Neuronal stem cell (in vitro differentiated cells): ENCODE measurements at regions not wholly inside any gene's neighbourhood (a gene's known extent, or its start where the extent isn't known, plus 50 kb on each side); places are given as distances from the start of the nearest gene placed in this dataset.

Experiments used
- DNase-seq: peaks from one replicate; pipeline ENCODE4 v3.0.0-alpha.2; 2013; ENCODE audit warnings: low spot score
- H2AFZ ChIP-seq: one replicate; pipeline ENCODE4 v1.6.1; 2013; ENCODE audit warnings: mild to moderate bottlenecking, low read length, inconsistent platforms
- H2AK5ac ChIP-seq: 2 replicates; pipeline ENCODE4 v1.6.1; 2013; ENCODE audit warnings: low read depth, mild to moderate bottlenecking, inconsistent platforms, low read length, moderate library complexity, mixed read lengths
- H2BK120ac ChIP-seq: 2 replicates; pipeline ENCODE4 v1.6.1; 2013; ENCODE audit warnings: low read depth, mild to moderate bottlenecking, inconsistent platforms, low read length, moderate library complexity, mixed read lengths
- H2BK12ac ChIP-seq: one replicate; pipeline ENCODE4 v1.6.1; 2013; ENCODE audit warnings: low read length, inconsistent platforms
- H2BK15ac ChIP-seq: 2 replicates; pipeline ENCODE4 v1.6.1; 2013; ENCODE audit warnings: mild to moderate bottlenecking, low read length, inconsistent platforms, mixed read lengths
- H2BK5ac ChIP-seq: one replicate; pipeline ENCODE4 v1.6.1; 2013; ENCODE audit warnings: inconsistent platforms, mild to moderate bottlenecking, low read length, moderate library complexity
- H3K14ac ChIP-seq: one replicate; pipeline ENCODE4 v1.6.1; 2013; ENCODE audit warnings: low read length, inconsistent platforms
- H3K18ac ChIP-seq: 2 replicates; pipeline ENCODE4 v1.6.1; 2013; ENCODE audit warnings: low read length, inconsistent platforms
- H3K23ac ChIP-seq: 2 replicates; pipeline ENCODE4 v1.6.1; 2013; ENCODE audit warnings: low read depth, mild to moderate bottlenecking, mixed read lengths, low read length, inconsistent platforms; ENCODE audit not compliant: poor library complexity
- H3K27ac ChIP-seq: replicated peaks from 3 replicates; pipeline ENCODE4 v1.5.1; 2013; ENCODE audit warnings: low read length, inconsistent platforms
- H3K27me3 ChIP-seq, 3 experiments: 2 replicates each; pipeline ENCODE4 v1.6.1; 2013; ENCODE audit warnings: low read length in 3 of 3, mild to moderate bottlenecking in 2 of 3, inconsistent platforms in 1 of 3, low read depth in 1 of 3, mixed read lengths in 1 of 3, moderate library complexity in 1 of 3; ENCODE audit not compliant: control insufficient read depth in 3 of 3, insufficient read depth in 3 of 3
- H3K36me3 ChIP-seq, 2 donors: replicated peaks in 1 of 2; 2 replicates each; pipeline ENCODE4 v1.6.1; 2013; ENCODE audit warnings: low read length in 2 of 2; ENCODE audit not compliant: control insufficient read depth in 2 of 2, insufficient read depth in 2 of 2
- H3K4ac ChIP-seq: 2 replicates; pipeline ENCODE4 v1.6.1; 2013; ENCODE audit warnings: inconsistent platforms, mild to moderate bottlenecking, low read length, moderate library complexity
- H3K4me1 ChIP-seq, 2 donors: 1 replicate in 1 of 2; 2 replicates in 1 of 2; pipeline ENCODE4 v1.6.1; 2013; ENCODE audit warnings: low read length in 2 of 2, low read depth in 1 of 2; ENCODE audit not compliant: control insufficient read depth in 2 of 2, insufficient read depth in 1 of 2
- H3K4me2 ChIP-seq: one replicate; pipeline ENCODE4 v1.6.1; 2013; ENCODE audit warnings: mild to moderate bottlenecking, low read length, inconsistent platforms; ENCODE audit not compliant: insufficient read depth, poor library complexity, severe bottlenecking
- H3K4me3 ChIP-seq, 2 donors: 2 replicates each; pipeline ENCODE4 v1.5.1; 2013; ENCODE audit warnings: low read length in 2 of 2, mild to moderate bottlenecking in 2 of 2, inconsistent platforms in 1 of 2, moderate library complexity in 1 of 2
- H3K79me1 ChIP-seq: one replicate; pipeline ENCODE4 v1.6.1; 2013; ENCODE audit warnings: low read depth, mild to moderate bottlenecking, inconsistent platforms, low read length, moderate library complexity
- H3K9ac ChIP-seq: one replicate; pipeline ENCODE4 v1.6.1; 2013; ENCODE audit warnings: mild to moderate bottlenecking, low read depth, low read length, inconsistent platforms; ENCODE audit not compliant: poor library complexity
- H3K9me3 ChIP-seq, 2 donors: replicated peaks in 1 of 2; 2 replicates each; pipeline versions ENCODE3 to v1.6.1; 2013; ENCODE audit warnings: low read length in 2 of 2, mild to moderate bottlenecking in 2 of 2, inconsistent platforms in 1 of 2, low read depth in 1 of 2, mixed read lengths in 1 of 2, moderate library complexity in 1 of 2; ENCODE audit not compliant: control insufficient read depth in 2 of 2, insufficient read depth in 1 of 2
- H4K8ac ChIP-seq: one replicate; pipeline ENCODE4 v1.6.1; 2013; ENCODE audit warnings: low read depth, mild to moderate bottlenecking, inconsistent platforms, low read length, moderate library complexity
- H4K91ac ChIP-seq: one replicate; pipeline ENCODE4 v1.6.1; 2013; ENCODE audit warnings: low read length, low read depth, mild to moderate bottlenecking, inconsistent platforms; ENCODE audit not compliant: poor library complexity
- WGBS, 2 donors: extraction: QIAGEN DNeasy Blood & Tissue Kit; methylation state at CpG; one replicate each; pipeline ENCODE4 v1.1.7; 2013; ENCODE audit warnings: missing lambda C conversion rate in 2 of 2, mixed read lengths in 1 of 2; ENCODE audit not compliant: insufficient read length in 2 of 2, insufficient replicate concordance in 1 of 2; ENCODE audit errors: extremely low coverage in 2 of 2; 5-methylcytosine and 5-hydroxymethylcytosine counted together

DNA sequence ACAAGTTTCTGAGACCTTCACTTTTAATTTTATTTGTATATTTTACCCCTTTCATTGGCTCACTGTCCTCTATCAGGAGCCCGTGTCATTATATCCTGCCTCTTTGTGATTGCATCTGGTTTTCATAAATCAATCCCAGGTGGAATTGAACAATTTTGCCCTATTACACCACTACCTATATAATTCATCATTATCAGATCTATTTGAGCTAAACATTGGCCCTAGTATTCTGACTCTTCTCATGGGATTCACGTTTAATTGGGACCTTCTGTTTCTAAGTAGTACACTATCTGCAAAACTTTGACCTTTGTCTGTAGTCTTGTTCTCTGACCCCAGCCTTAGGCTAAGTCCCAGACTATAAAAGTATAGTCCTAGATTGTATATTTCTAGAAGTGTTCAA lies 114.1 kb downstream of the FAT4 start:
- Histone ChIP-seq H2BK5ac (no peak overlapping the region), H3K14ac (no peak overlapping the region), H3K9ac (no peak overlapping the region), H3K27me3 (no peaks in the 10 kb centered on the region), H3K4ac (no peak overlapping the region), H2AK5ac (no peak overlapping the region), H3K36me3 (no peaks in the 10 kb centered on the region), H2BK12ac (no peak overlapping the region), H3K18ac (no peak overlapping the region), H2AFZ (no peak overlapping the region), H4K91ac (no peak overlapping the region), H3K27ac (no peak overlapping the region), H4K8ac (no peak overlapping the region), H3K4me2 (no peak overlapping the region), H3K4me3 (no peak overlapping the region), H2BK15ac (no peak overlapping the region), H3K9me3 (no peaks in the 10 kb centered on the region), H3K4me1 (no peaks in the 10 kb centered on the region), H3K79me1 (no peaks in the 10 kb centered on the region), H3K23ac (no peak overlapping the region), H2BK120ac (no peak overlapping the region)
- WGBS, 2 donors = no CpG with 5 or more reads among the region's 2 CpGs
- DNase-seq = no peak

DNA sequence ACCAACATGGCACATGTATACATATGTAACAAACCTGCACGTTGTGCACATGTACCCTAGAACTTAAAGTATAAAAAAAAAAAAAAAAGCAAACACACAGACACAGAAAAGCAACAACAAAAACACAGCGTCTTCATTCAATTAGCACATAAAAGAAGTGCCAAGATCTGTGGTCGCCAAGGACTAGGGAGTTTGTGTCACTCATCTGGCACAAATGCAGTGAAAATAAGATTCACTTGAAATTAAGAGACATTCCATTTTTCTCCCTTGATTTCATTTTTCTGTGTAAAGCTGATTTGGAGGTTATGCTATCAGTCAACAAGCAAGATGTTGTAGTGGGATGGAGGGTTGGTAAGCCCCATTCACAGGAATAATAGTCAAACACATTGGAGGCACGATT lies 115.3 kb downstream of the FAT4 start:
- no peaks in the 10 kb centered on the region for H3K79me1 ChIP-seq
- H4K91ac ChIP-seq = no peak overlapping the region
- no peak overlapping the region for H3K18ac ChIP-seq
- no peak overlapping the region for H2AK5ac ChIP-seq
- no peak overlapping the region for H3K9ac ChIP-seq
- DNase-seq = no peak
- H3K4me1 ChIP-seq = no peaks in the 10 kb centered on the region
- H2BK120ac ChIP-seq = no peak overlapping the region
- H2BK15ac ChIP-seq = no peak overlapping the region
- H3K27me3 ChIP-seq = no peaks in the 10 kb centered on the region
- H3K4me3 ChIP-seq = no peak overlapping the region
- no peaks in the 10 kb centered on the region for H3K9me3 ChIP-seq
- H3K36me3 ChIP-seq = peaks cover 0 to 4% of the 10 kb centered on the region in 2 donors
- H4K8ac ChIP-seq = no peak overlapping the region
- H3K4me2 ChIP-seq = no peak overlapping the region
- H3K27ac ChIP-seq = no peak overlapping the region
- no peak overlapping the region for H3K23ac ChIP-seq
- no peak overlapping the region for H2AFZ ChIP-seq
- H2BK12ac ChIP-seq = no peak overlapping the region
- no peak overlapping the region for H3K14ac ChIP-seq
- no peak overlapping the region for H3K4ac ChIP-seq
- no peak overlapping the region for H2BK5ac ChIP-seq
- WGBS, 2 donors = no CpG with 5 or more reads among the region's 4 CpGs

DNA sequence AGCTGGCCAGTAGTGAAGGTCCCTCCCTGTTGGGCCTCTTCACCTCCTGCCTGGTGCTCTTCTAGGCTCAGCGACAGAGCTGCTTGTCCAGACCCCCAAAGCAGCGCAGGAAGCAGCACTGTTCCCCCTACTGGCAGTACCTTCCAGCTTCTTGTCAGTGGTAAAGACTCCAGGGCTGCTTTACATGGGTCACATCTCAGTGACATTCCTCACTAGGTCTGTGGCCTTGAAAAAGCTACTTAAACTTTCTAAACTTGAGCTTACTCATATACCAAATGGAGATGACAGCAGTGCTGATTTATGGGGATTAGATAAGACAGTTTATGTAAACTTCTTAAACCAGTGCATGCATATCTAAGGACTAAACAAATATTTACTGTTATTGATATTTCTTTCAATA lies 117.3 kb downstream of the FAT4 start:
- Histone ChIP-seq H3K14ac (no peak overlapping the region), H2AFZ (no peak overlapping the region), H2BK15ac (no peak overlapping the region), H3K27ac (no peak overlapping the region), H2AK5ac (no peak overlapping the region), H3K4ac (no peak overlapping the region), H3K23ac (no peak overlapping the region), H3K4me3 (no peak overlapping the region), H3K36me3 (peaks cover 0 to 4% of the 10 kb centered on the region in 2 donors), H3K9ac (no peak overlapping the region), H2BK12ac (no peak overlapping the region), H3K18ac (no peak overlapping the region), H3K79me1 (no peaks in the 10 kb centered on the region), H2BK120ac (no peak overlapping the region), H4K8ac (no peak overlapping the region), H4K91ac (no peak overlapping the region), H3K27me3 (no peaks in the 10 kb centered on the region), H3K4me2 (no peak overlapping the region), H3K4me1 (no peaks in the 10 kb centered on the region), H2BK5ac (no peak overlapping the region), H3K9me3 (no peaks in the 10 kb centered on the region)
- DNase-seq = peak; percentile 24
- no CpG with 5 or more reads among the region's 2 CpGs for WGBS, 2 donors

DNA sequence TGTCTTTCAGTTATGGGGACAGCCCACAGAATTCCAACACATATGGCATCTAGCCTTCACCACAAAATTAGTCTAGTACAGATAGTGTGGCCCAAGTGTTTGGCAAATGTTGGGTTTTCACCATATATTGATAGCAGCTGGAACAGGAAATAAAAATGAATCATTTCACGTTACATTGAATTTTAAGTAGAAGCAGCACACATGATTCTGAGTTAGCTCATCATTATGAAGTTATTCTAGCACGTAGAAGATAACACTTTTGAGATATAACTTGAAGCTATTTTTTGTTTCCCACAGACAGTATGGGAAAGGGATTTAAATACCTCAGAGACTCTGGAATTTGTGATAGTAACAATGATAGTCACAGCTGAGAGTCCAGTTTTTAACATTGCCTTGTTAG lies 118.7 kb downstream of the FAT4 start:
- Histone ChIP-seq H2BK120ac (no peak overlapping the region), H4K91ac (no peak overlapping the region), H2AK5ac (no peak overlapping the region), H3K14ac (no peak overlapping the region), H3K4me2 (no peak overlapping the region), H3K79me1 (no peaks in the 10 kb centered on the region), H2AFZ (no peak overlapping the region), H4K8ac (no peak overlapping the region), H3K36me3 (peaks cover 0 to 4% of the 10 kb centered on the region in 2 donors), H2BK5ac (no peak overlapping the region), H3K9me3 (no peaks in the 10 kb centered on the region), H3K27me3 (no peaks in the 10 kb centered on the region), H3K18ac (no peak overlapping the region), H3K4ac (no peak overlapping the region), H3K4me3 (no peak overlapping the region), H3K9ac (no peak overlapping the region), H3K27ac (no peak overlapping the region), H2BK12ac (no peak overlapping the region), H3K4me1 (no peaks in the 10 kb centered on the region), H2BK15ac (no peak overlapping the region), H3K23ac (no peak overlapping the region)
- no CpG with 5 or more reads among the region's 2 CpGs for WGBS, 2 donors
- DNase-seq = no peak
